K562 (cell line): ENCODE measurements at regions not wholly inside any gene's neighbourhood (a gene's known extent, or its start where the extent isn't known, plus 50 kb on each side); places are given as distances from the start of the nearest gene placed in this dataset.

Source experiments
- ATAC-seq: fragments of 200-7000 bp; cut with Tn5 transposase; 3 replicates; pipeline ENCODE4 v1.9.1; 2020; ENCODE audit warnings: moderate library complexity
- BruUV-seq: library from RNA; stranded (reverse); fragments of 400-500 nt; replicated peaks from 2 replicates; lab custom pipeline; 2021; lab: Mats Ljungman, UMichigan
- CTCF ChIA-PET: fragments of 300-600 bp; formaldehyde crosslinking; extraction: SDS; loops from one replicate; lab custom pipeline; 2021; ENCODE audit warnings: low intra/inter-chr PET ratio; lab: Yijun Ruan, JAX
- POLR2A ChIA-PET: fragments of 300-600, 350-650 bp; sonication (Branson Sonifier 250); formaldehyde crosslinking; extraction: SDS; loops from one replicate; lab custom pipeline; 2021; ENCODE audit warnings: antibody characterized with exemption, inconsistent platforms; lab: Yijun Ruan, JAX
- DNase-seq, 4 experiments: peaks; one replicate each; pipeline versions ENCODE4 v3.0.0 to v3.0.0-alpha.2; 2011 to 2018; ENCODE audit warnings: low spot score in 3 of 4, mixed read lengths in 3 of 4; ENCODE audit errors: extremely low read depth in 1 of 4
- FAIRE-seq: peaks from 2 replicates; lab custom pipeline; 2011; peaks lifted over from hg19 to GRCh38; lab: Jason Lieb, UNC
- H2AFZ ChIP-seq: 2 replicates; pipeline ENCODE4 v1.6.0; 2011; ENCODE audit warnings: low read depth, low read length, control low read depth, inconsistent platforms
- H3K27ac ChIP-seq: fragments of 200-600 bp; 3 replicates; pipeline ENCODE4 v1.8.0; 2011; ENCODE audit warnings: low read depth, mild to moderate bottlenecking, control low read depth, inconsistent platforms, low read length, moderate library complexity, mixed read lengths; ENCODE audit errors: extremely low read depth
- H3K27me3 ChIP-seq, 2 experiments: fragments of 300-600 bp in 1 of 2; 2 replicates in 1 of 2; 3 replicates in 1 of 2; pipeline versions ENCODE4 v1.6.0 to v1.8.0; 2011; ENCODE audit warnings: inconsistent platforms in 2 of 2, low read length in 2 of 2, mild to moderate bottlenecking in 1 of 2, mixed read lengths in 1 of 2, moderate library complexity in 1 of 2; ENCODE audit not compliant: control insufficient read depth in 2 of 2, insufficient read depth in 2 of 2
- H3K36me3 ChIP-seq: fragments of 300-600 bp; 3 replicates; pipeline ENCODE4 v1.8.0; 2011; ENCODE audit warnings: mild to moderate bottlenecking, low read length, inconsistent platforms; ENCODE audit not compliant: control insufficient read depth, insufficient read depth
- H3K4me1 ChIP-seq, 2 experiments: fragments of 200-600 bp in 1 of 2; replicated peaks in 1 of 2; 2 replicates in 1 of 2; 3 replicates in 1 of 2; pipeline versions ENCODE4 v1.5.1 to v1.8.0; 2011; ENCODE audit warnings: inconsistent platforms in 2 of 2, low read length in 2 of 2, mild to moderate bottlenecking in 1 of 2, mixed read lengths in 1 of 2, moderate library complexity in 1 of 2; ENCODE audit not compliant: control insufficient read depth in 2 of 2, insufficient read depth in 2 of 2
- H3K4me2 ChIP-seq: 2 replicates; pipeline ENCODE4 v1.6.1; 2011; ENCODE audit warnings: low read length, control low read depth, inconsistent platforms, mixed read lengths; ENCODE audit not compliant: insufficient read depth
- H3K4me3 ChIP-seq: fragments of 200-600 bp; sonication (generic), shearing (Covaris generic); 2 replicates; pipeline ENCODE4 v1.5.1; 2016; ENCODE audit warnings: control low read depth, inconsistent platforms
- H3K79me2 ChIP-seq: fragments of 200-600 bp; 3 replicates; pipeline ENCODE4 v1.8.0; 2011; ENCODE audit warnings: low read length, inconsistent platforms; ENCODE audit not compliant: control insufficient read depth, insufficient read depth
- H3K9ac ChIP-seq, 2 experiments: 2 replicates each; pipeline versions ENCODE4 v1.6.0 to v1.6.1; 2011; ENCODE audit warnings: low read depth in 2 of 2, low read length in 2 of 2, control low read depth in 1 of 2, inconsistent platforms in 1 of 2, mild to moderate bottlenecking in 1 of 2, mixed read lengths in 1 of 2; ENCODE audit not compliant: insufficient read depth in 1 of 2
- H3K9me1 ChIP-seq: one replicate; pipeline ENCODE4 v1.6.0; 2011; ENCODE audit warnings: inconsistent platforms, mild to moderate bottlenecking, low read length, moderate library complexity; ENCODE audit not compliant: control insufficient read depth, insufficient read depth
- H3K9me3 ChIP-seq: replicated peaks from 2 replicates; pipeline ENCODE4 v1.5.1; 2011; ENCODE audit warnings: low read depth, low read length, inconsistent platforms; ENCODE audit not compliant: control insufficient read depth, insufficient read depth
- H4K20me1 ChIP-seq: replicated peaks from 2 replicates; pipeline ENCODE4 v1.6.1; 2011; ENCODE audit warnings: low read length, inconsistent platforms, mixed read lengths; ENCODE audit not compliant: control insufficient read depth, insufficient read depth
- BMI1 ChIP-seq: fragments of 150-350 bp; IDR thresholded peaks from 2 replicates; pipeline ENCODE4 v1.6.1; 2014; ENCODE audit warnings: low read length
- HIVEP1 ChIP-seq: fragments of 250-450 bp; sonication (Bioruptor Pico); IDR thresholded peaks from 2 replicates; pipeline ENCODE4 v1.4.0; 2020; ENCODE audit warnings: mild to moderate bottlenecking
- MYNN ChIP-seq, 2 experiments: sonication (generic); formaldehyde crosslinking in 1 of 2; IDR thresholded peaks; 2 replicates each; pipeline versions ENCODE4 v1.5.0 to v1.6.1; 2016 to 2020; ENCODE audit warnings: antibody characterized with exemption in 1 of 2, missing genetic modification reagents in 1 of 2
- NFXL1 ChIP-seq: fragments of 450-650 bp; formaldehyde crosslinking; IDR thresholded peaks from 2 replicates; pipeline ENCODE4 v1.4.0; 2021; ENCODE audit warnings: mild to moderate bottlenecking
- PCBP2 ChIP-seq: fragments of 200-400 bp; formaldehyde crosslinking; IDR thresholded peaks from 2 replicates; pipeline ENCODE4 v1.6.1; 2018; ENCODE audit warnings: low read length, low read depth, mild to moderate bottlenecking, moderate library complexity; ENCODE audit not compliant: poor library complexity, severe bottlenecking
- PML ChIP-seq: IDR thresholded peaks from 2 replicates; pipeline ENCODE4 v1.6.1; 2012; ENCODE audit warnings: low read length, inconsistent platforms
- STAT5B ChIP-seq: fragments of 250-450 bp; sonication (Bioruptor Pico); IDR thresholded peaks from 2 replicates; pipeline ENCODE4 v1.8.0; 2021; ENCODE audit warnings: mild to moderate bottlenecking, inconsistent platforms
- TRIM24 ChIP-seq, 2 experiments: fragments of 450-650 bp; IDR thresholded peaks; 2 replicates each; pipeline ENCODE4 v1.6.1; 2016
- TRIM28 ChIP-seq: fragments of 450-650 bp; IDR thresholded peaks from 2 replicates; pipeline ENCODE4 v1.6.1; 2017
- ZEB2 ChIP-seq: fragments of 450-650 bp; IDR thresholded peaks from 2 replicates; pipeline ENCODE4 v1.6.1; 2016
- ZFP30 ChIP-seq: fragments of 250-450 bp; sonication (Bioruptor Pico); IDR thresholded peaks from 2 replicates; pipeline ENCODE4 v1.8.0; 2022; ENCODE audit warnings: moderate library complexity, mild to moderate bottlenecking, inconsistent platforms, borderline replicate concordance
- ZKSCAN1 ChIP-seq: fragments of 150-350 bp; IDR thresholded peaks from 2 replicates; pipeline ENCODE4 v1.6.1; 2016; ENCODE audit warnings: low read depth, low read length
- ZNF134 ChIP-seq: fragments of 250-450 bp; sonication (Bioruptor Pico); conservative IDR thresholded peaks from 2 replicates; pipeline ENCODE4 v1.4.0; 2020
- ZNF644 ChIP-seq: fragments of 200-800 bp; sonication (Bioruptor generic); IDR thresholded peaks from 2 replicates; pipeline ENCODE4 v1.6.1; 2016; ENCODE audit warnings: low read depth, missing genetic modification characterization, missing compliant biosample characterization
- WGBS: fragments of 100-300 bp; shearing (Covaris generic); methylation state at CpG from one replicate; pipeline ENCODE4 v1.1.6; 2016; ENCODE audit warnings: low coverage, mixed read lengths; ENCODE audit not compliant: insufficient coverage; ENCODE audit errors: missing lambda C conversion rate; 5-methylcytosine and 5-hydroxymethylcytosine counted together
- in situ Hi-C: fragments of 300-500 bp; cut with MboI; formaldehyde crosslinking; loops from 4 replicates; pipeline ENCODE4 v1.15.0; 2018; ENCODE audit warnings: inconsistent platforms, mixed read lengths
- intact Hi-C: fragments of 100-400 bp; cut with micrococcal nuclease; formaldehyde crosslinking; loops from 2 replicates; pipeline ENCODE4 v1.14.2; 2022
- TF ChIP-seq, protein P1 (sequence below): fragments of 250-450 bp; sonication (Bioruptor Pico); IDR thresholded peaks from 2 replicates; pipeline ENCODE4 v1.5.0; 2020; ENCODE audit warnings: mild to moderate bottlenecking, borderline replicate concordance
- TF ChIP-seq, protein P2 (sequence below): IDR thresholded peaks from 2 replicates; pipeline ENCODE4 v1.6.1; 2014; ENCODE audit warnings: antibody characterized with exemption

DNA sequence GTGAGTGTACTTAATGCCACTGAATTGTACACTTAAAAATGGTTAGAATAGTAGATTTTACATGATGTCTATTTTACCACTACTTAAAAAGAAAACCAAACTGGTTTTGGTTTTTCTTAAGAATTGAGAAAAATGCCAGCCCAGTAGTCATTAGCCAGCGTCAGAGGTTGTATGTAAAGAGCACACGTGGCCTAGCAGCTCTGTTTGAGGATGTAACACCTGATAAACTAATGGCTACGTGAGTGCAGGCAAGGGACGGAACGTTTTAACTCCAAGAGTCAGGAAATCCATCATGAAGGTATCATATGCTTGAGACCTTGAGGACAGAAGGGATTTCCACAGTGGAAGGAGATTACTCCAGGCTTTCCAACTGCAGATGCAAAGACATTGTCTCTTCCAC is 223.7 kb downstream of the MRPL39 start:
- intact Hi-C loops: loop anchor here (10.0 kb wide), 1 partner anchor 1529 kb away; no protein-coding TSS in a partner anchor
- H3K4me3 ChIP-seq: no peak overlapping the region
- 0% methylated on average over 5 of the region's 5 CpGs for WGBS
- TF ChIP-seq BMI1 (no peak), ZEB2 (no peak)
- TF ChIP-seq, all 486 proteins: peak for 0
- no peak overlapping the region for H3K27ac ChIP-seq
- FAIRE-seq (no peak), DNase-seq (no peak), ATAC-seq (no peak)
- no peaks in the 10 kb centered on the region for H3K4me1 ChIP-seq
- no peak overlapping the region for H3K4me2 ChIP-seq
- H3K36me3 ChIP-seq: no peaks in the 10 kb centered on the region
- H2AFZ ChIP-seq: no peak overlapping the region
- in situ Hi-C loops: no loop called here
- ChIA-PET POLR2A (no interaction called here), CTCF (no interaction called here)
- BruUV-seq: no TSS peak
- no peaks in the 10 kb centered on the region for H3K9me3 ChIP-seq
- no peaks in the 10 kb centered on the region for H4K20me1 ChIP-seq
- H3K27me3 ChIP-seq: no peaks in the 10 kb centered on the region
- H3K79me2 ChIP-seq: no peaks in the 10 kb centered on the region
- H3K9me1 ChIP-seq: no peaks in the 10 kb centered on the region
- H3K9ac ChIP-seq: no peak overlapping the region

DNA sequence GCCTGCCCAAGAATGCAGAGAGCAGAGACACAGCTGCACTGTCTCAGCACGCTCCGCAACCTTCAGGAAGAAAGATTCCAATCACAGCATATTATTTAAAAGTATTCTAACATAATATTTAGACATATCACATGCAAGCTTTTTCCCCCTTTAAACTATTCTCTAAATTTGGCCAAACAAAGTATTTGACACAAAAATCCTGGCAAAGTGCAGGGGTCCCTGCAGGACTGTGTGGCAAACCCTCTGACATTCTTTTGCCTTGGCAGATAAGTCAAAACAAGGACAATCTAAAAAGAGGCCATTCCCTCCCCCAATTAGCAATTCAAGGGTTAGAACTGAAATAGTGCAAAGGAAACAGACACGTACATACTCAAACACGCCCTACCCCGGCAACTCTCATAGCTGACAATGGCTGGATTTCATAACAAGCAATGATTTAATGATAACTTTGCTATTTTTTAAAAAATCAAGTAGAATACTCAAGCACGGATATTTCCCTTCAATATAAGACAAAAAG is 225.3 kb downstream of the MRPL39 start:
- no peak overlapping the region for H3K9ac ChIP-seq
- no peak for TF ChIP-seq TRIM28
- TF ChIP-seq ZNF644 (tag): no peak
- no peak for TF ChIP-seq TRIM24 (IDR thresholded peaks at IDR 0.05)
- TF ChIP-seq ZNF134 (CRISPR knock-in tag): no peak
- no peak for TF ChIP-seq STAT5B (CRISPR knock-in tag)
- no peak for TF ChIP-seq HIVEP1 (CRISPR knock-in tag)
- TF ChIP-seq, protein P1, sequence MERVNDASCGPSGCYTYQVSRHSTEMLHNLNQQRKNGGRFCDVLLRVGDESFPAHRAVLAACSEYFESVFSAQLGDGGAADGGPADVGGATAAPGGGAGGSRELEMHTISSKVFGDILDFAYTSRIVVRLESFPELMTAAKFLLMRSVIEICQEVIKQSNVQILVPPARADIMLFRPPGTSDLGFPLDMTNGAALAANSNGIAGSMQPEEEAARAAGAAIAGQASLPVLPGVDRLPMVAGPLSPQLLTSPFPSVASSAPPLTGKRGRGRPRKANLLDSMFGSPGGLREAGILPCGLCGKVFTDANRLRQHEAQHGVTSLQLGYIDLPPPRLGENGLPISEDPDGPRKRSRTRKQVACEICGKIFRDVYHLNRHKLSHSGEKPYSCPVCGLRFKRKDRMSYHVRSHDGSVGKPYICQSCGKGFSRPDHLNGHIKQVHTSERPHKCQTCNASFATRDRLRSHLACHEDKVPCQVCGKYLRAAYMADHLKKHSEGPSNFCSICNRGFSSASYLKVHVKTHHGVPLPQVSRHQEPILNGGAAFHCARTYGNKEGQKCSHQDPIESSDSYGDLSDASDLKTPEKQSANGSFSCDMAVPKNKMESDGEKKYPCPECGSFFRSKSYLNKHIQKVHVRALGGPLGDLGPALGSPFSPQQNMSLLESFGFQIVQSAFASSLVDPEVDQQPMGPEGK (CRISPR knock-in tag): no peak
- TF ChIP-seq NFXL1 (CRISPR knock-in tag): no peak
- TF ChIP-seq ZKSCAN1: no peak
- TF ChIP-seq PML: no peak
- TF ChIP-seq, protein P2, sequence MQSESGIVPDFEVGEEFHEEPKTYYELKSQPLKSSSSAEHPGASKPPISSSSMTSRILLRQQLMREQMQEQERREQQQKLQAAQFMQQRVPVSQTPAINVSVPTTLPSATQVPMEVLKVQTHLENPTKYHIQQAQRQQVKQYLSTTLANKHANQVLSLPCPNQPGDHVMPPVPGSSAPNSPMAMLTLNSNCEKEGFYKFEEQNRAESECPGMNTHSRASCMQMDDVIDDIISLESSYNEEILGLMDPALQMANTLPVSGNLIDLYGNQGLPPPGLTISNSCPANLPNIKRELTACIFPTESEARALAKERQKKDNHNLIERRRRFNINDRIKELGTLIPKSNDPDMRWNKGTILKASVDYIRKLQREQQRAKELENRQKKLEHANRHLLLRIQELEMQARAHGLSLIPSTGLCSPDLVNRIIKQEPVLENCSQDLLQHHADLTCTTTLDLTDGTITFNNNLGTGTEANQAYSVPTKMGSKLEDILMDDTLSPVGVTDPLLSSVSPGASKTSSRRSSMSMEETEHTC: no peak
- TF ChIP-seq PCBP2: no peak
- no peak for TF ChIP-seq MYNN (IDR thresholded peaks at IDR 0.05)
- no peak for TF ChIP-seq MYNN (CRISPR knock-in tag; IDR thresholded peaks at IDR 0.05)
- TF ChIP-seq ZFP30: no peak
- no peak for DNase-seq
- no peaks in the 10 kb centered on the region for H3K79me2 ChIP-seq
- no peaks in the 10 kb centered on the region for H3K27me3 ChIP-seq
- H3K9me1 ChIP-seq: no peaks in the 10 kb centered on the region
- no peak for FAIRE-seq
- no peak overlapping the region for H3K27ac ChIP-seq
- H4K20me1 ChIP-seq: no peaks in the 10 kb centered on the region
- H3K4me1 ChIP-seq: no peaks in the 10 kb centered on the region
- CTCF ChIA-PET: no interaction called here
- H2AFZ ChIP-seq: no peak overlapping the region
- H3K4me2 ChIP-seq: no peak overlapping the region
- BruUV-seq: no TSS peak
- POLR2A ChIA-PET: no interaction called here
- no peak overlapping the region for H3K4me3 ChIP-seq
- ATAC-seq: no peak
- no peaks in the 10 kb centered on the region for H3K9me3 ChIP-seq
- WGBS: 2% methylated on average over 6 of the region's 6 CpGs
- no peaks in the 10 kb centered on the region for H3K36me3 ChIP-seq
- intact Hi-C loops (loop anchor here (10.0 kb wide), 1 partner anchor 1527 kb away; no protein-coding TSS in a partner anchor), in situ Hi-C loops (no loop called here)
